ENCODE measurements at regions not wholly inside any gene's neighbourhood (a gene's known extent, or its start where the extent isn't known, plus 50 kb on each side); places are given as distances from the start of the nearest gene placed in this dataset.

DNA sequence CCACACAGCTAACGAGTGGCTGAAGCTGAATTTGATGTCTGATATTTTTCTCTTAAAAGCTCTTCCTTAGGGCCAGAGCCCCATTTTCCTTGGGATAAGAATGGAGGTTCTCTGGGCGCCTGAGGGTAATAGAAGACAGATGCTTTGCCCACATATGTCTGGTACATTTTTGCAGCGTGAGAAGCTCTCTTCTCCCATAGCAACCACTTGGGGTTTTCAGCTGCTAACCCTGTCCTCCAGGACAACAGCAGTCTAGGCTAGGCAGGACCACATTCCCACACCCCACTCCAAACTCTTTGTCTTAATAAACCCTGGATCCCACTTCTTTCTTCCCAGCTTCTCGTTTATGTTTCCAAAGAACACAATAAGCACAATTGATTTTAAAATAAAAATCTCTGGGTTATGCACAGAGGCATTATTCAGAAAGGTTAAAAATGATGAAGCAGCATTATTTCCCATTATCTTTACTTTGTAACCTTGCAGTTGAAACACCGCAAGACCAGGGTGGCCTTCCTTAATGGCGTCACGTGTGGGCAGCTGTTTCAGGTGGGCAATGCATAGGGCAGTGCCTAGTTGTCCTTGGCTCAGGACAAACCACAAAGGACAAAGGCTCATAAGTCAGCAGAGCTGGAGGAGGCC lies 56.5 kb upstream of the NTRK3 start:
- no peak for DNase-seq

DNA sequence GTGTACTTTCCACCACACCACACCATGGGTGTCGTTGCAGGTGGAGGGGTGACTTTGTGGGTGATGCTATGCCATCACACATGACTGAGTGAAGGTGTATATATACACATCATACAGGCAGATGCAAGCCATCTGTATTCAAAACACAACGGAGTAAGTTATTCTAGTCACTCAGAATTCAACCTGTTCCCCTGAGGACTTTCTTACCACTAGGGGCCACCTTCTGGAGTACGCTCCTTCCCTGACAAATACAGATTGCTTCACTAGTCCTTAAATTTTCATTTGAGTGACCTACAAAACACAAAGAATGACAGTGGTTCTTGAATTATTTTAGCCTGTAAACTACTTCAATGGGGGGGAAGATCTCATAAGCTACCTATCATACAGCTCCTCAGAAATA lies 52.8 kb upstream of the NTRK3 start:
- DNase-seq, result no peak

- no peak for DNase-seq
These were observed 50.8 kb upstream of the NTRK3 start for GRCh38 chr15:88307344-88307743.

Data from SHP77 (cell line).